ENCODE measurements at regions not wholly inside any gene's neighbourhood (a gene's known extent, or its start where the extent isn't known, plus 50 kb on each side); places are given as distances from the start of the nearest gene placed in this dataset.
"Not testable (repeated sequence)": the region's sequence is repeated elsewhere in the genome, so short reads cannot be mapped to it uniquely, and the experiment has no call there.

DNA sequence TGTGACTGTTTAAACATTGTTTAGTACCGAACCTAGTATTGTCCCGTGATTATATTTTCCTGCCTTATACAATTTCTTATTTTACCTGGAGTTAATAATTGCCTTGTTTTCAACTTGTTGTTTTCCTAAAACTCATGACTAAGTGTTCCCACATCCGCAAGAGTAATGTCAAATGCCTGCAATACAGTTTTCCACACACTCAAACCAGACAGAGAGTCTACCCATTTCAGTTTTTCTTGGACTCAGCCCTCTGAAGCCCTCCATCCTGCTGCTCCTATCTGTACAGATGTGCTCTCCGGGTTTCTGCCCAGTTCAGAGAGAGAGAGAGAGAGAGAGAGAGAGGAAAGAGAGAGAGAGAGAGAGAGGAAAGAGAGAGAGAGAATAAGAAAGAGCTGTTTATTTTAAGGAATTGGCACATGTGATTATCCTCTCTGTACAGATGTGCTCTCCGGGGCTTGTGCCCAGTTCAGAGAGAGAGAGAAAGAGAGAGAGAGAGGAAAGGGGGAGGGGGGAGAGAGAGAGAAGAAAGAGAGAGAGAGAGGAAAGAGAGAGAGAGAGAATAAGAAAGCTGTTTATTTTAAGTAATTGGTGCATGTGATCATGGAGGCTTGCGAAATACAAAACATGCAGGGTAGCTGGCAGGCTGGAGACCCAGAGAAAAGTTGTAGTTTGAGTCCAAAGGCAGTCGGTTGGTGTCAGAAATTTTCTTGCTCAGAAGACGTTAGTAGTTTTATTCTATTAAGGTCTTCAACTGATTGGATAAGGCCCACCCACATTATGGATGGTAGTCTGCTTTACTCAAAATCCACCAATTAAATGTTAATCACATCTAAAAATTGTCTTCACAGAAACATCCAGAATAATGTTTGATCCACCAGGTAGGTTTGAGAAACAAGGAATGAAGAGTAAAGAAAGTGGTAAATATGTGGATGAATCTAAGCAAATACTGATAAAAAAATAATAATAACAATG is 104.1 kb upstream of the GOLGA8J start:
- TF ChIP-seq, protein P1, sequence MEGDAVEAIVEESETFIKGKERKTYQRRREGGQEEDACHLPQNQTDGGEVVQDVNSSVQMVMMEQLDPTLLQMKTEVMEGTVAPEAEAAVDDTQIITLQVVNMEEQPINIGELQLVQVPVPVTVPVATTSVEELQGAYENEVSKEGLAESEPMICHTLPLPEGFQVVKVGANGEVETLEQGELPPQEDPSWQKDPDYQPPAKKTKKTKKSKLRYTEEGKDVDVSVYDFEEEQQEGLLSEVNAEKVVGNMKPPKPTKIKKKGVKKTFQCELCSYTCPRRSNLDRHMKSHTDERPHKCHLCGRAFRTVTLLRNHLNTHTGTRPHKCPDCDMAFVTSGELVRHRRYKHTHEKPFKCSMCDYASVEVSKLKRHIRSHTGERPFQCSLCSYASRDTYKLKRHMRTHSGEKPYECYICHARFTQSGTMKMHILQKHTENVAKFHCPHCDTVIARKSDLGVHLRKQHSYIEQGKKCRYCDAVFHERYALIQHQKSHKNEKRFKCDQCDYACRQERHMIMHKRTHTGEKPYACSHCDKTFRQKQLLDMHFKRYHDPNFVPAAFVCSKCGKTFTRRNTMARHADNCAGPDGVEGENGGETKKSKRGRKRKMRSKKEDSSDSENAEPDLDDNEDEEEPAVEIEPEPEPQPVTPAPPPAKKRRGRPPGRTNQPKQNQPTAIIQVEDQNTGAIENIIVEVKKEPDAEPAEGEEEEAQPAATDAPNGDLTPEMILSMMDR (IDR thresholded peaks at IDR 0.05): no peak
- no peak overlapping the region for H3K4me3 ChIP-seq
- no peak overlapping the region for H3K27ac ChIP-seq
- H3K27me3 ChIP-seq: peaks cover 0 to 5% (median 0%) of the 10 kb centered on the region in 7 donors
- 66 to 71% methylated on average over 8 of the region's 8 CpGs for WGBS, 2 donors
- H3K36me3 ChIP-seq: no peaks in the 10 kb centered on the region
- no peak for DNase-seq
- no peaks in the 10 kb centered on the region for H3K4me1 ChIP-seq
- intact Hi-C loops (cut with DNase I): no loop called here
- ATAC-seq: peak in 1 of 8 donors; percentile 60
- H3K9me3 ChIP-seq: peaks cover 0 to 5% (median 0%) of the 10 kb centered on the region in 11 donors

DNA sequence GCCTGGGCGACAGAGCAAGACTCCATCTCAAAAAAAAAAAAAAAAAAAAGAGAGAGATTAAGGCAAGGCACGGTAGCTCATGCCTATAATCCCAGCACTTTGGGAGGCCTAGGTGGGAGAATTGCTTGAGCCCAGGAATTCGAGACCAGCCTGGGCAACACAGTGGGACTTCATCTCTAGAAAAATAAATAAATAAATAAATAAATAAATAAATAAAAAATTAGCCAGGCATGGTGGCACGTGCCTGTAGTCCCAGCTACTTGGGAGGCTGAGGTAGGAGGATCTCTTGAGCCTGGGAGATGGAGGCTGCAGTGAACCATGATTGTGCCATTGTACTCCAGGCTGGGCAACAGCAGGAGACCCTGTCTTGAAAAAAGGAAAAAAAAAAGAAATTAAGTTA is 108.7 kb upstream of the GOLGA8J start:
- H3K4me1 ChIP-seq; H3K4me3 ChIP-seq; H3K27ac ChIP-seq; H3K36me3 ChIP-seq; ATAC-seq; intact Hi-C loops (cut with DNase I); DNase-seq: not testable (repeated sequence)
- peaks cover 0 to 40% (median 18%) of the 10 kb centered on the region in 7 donors for H3K27me3 ChIP-seq
- 88 to 93% methylated on average over 3 of the region's 4 CpGs for WGBS, 2 donors
- peaks cover 0 to 19% (median 0%) of the 10 kb centered on the region in 11 donors for H3K9me3 ChIP-seq

DNA sequence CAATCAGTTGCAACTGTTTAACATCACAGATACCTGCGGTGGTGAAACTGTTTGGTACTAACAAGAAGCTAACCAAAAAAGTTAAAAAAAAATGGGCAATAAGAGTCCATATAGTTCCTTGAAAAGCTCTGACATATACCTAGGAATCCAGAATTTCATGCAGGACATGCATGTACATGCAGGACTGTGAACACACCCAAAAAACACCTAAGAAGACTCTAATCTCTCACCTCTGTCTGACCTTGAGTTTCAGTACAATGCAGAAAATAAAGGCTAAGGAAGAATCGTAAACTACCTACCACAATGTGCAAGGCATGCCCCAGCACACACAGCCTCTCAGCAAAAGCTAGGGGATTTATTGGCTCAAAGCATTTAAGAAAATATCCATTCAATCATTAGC is 110.7 kb upstream of the GOLGA8J start:
- 98 to 99% methylated on average over 2 of the region's 2 CpGs for WGBS, 2 donors
- no peak for ATAC-seq
- peaks cover 0 to 19% (median 0%) of the 10 kb centered on the region in 11 donors for H3K9me3 ChIP-seq

DNA sequence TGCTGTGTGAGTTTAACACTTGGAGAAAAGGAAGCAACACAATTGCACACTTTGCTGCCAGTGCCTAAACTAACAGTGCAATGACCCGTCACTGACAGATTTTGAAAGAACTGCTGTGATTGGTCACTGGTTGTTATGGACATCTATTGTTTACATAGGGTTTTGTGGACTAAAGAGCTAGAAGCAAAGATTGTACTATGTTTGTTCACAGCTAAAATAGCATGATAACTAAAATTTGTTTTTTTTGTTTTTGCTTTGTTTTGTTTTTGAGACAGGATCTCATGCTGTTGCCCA is 112.4 kb upstream of the GOLGA8J start:
- Histone ChIP-seq H3K9me3 (peaks cover 0 to 19% (median 0%) of the 10 kb centered on the region in 11 donors), H3K27me3 (peaks cover 0 to 67% (median 31%) of the 10 kb centered on the region in 7 donors), H3K4me3 (no peak overlapping the region), H3K4me1 (peaks cover 0 to 4% (median 0%) of the 10 kb centered on the region in 9 donors), H3K27ac (no peak overlapping the region), H3K36me3 (no peaks in the 10 kb centered on the region)
- DNase-seq (no peak), ATAC-seq (no peak)
- intact Hi-C loops (cut with DNase I): no loop called here
- 59 to 76% methylated on average over 1 of the region's 1 CpG for WGBS, 2 donors
- TF ChIP-seq, protein P1 (IDR thresholded peaks at IDR 0.05): no peak

More for the DNA sequence above, 110.7 kb upstream of the GOLGA8J start:
- Histone ChIP-seq H3K27me3 (peaks cover 0 to 55% (median 29%) of the 10 kb centered on the region in 7 donors), H3K4me3 (no peak overlapping the region), H3K27ac (no peak overlapping the region), H3K36me3 (no peaks in the 10 kb centered on the region), H3K4me1 (peaks cover 0 to 4% (median 0%) of the 10 kb centered on the region in 9 donors)
- no peak for DNase-seq
- TF ChIP-seq, protein P1 (IDR thresholded peaks at IDR 0.05): no peak
- intact Hi-C loops (cut with DNase I): no loop called here
